ENCODE measurements at regions not wholly inside any gene's neighbourhood (a gene's known extent, or its start where the extent isn't known, plus 50 kb on each side); places are given as distances from the start of the nearest gene placed in this dataset.

- TF ChIP-seq CTCF (conservative IDR thresholded peaks at IDR 0.05) (no peak), ZFX (IDR thresholded peaks at IDR 0.05) (no peak)
Observed at GRCh38 chr11:24389575-24389974, 107.3 kb upstream of the LUZP2 start.

Measured in C4-2B (cell line).